ENCODE measurements at regions not wholly inside any gene's neighbourhood (a gene's known extent, or its start where the extent isn't known, plus 50 kb on each side); places are given as distances from the start of the nearest gene placed in this dataset.

GRCh38 chr1:183730886-183731573, 73.9 kb upstream of the RGL1 start:
- TF ChIP-seq GATA2 (IDR thresholded peaks at IDR 0.05; ENCODE audit: low read depth, low read length) (no peak), GATA3 (IDR thresholded peaks at IDR 0.05; ENCODE audit: low read depth, low read length) (no peak)
